GM19463 (cell line): ENCODE measurements at regions not wholly inside any gene's neighbourhood (a gene's known extent, or its start where the extent isn't known, plus 50 kb on each side); places are given as distances from the start of the nearest gene placed in this dataset.
"Not testable (repeated sequence)": the region's sequence is repeated elsewhere in the genome, so short reads cannot be mapped to it uniquely, and the experiment has no call there.

Source experiments
- ATAC-seq: cut with Tn5 transposase; IDR thresholded peaks from one replicate; pipeline ENCODE4 v1.9.1; 2021; ENCODE audit warnings: mild to moderate bottlenecking, moderate library complexity; ENCODE audit not compliant: unreplicated experiment

DNA sequence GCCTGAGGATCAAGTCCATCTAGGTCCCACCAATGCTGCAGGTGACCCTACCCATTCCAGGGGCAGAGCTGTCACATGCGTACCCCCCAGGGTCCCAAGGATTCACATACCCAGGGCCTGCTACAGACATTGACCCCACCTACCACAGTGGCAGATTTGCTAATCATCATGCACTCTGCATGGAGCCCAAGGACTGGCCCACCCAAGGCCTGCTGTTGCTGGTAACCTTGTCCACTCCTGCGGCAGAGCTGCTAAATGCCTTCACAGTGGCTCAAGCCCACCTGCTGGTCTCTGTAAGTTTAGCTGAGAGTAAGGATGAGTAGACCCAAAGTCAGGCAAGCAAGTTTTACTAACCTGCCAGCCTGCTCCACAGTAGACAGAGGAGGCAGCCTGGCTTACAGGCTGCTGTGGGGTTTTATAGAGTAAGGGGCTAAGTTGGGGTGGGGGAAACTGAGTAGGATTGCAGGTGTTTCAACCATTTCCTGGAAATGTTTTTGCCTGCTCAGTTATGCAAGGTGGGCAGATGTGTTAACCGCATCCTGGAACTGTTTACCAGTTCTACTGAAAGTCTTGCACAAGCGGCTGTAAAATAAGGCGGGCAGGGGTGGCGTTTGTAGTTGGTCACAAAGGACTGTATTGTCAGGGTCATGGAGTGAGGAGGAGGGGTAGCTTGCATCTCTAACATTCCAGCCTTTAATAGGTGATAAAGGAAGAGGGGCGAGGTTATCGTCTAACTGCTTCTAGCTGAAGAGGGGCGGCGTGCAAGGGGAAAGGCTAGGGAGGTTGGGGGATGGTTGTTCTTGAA is 2163.5 kb upstream of the WWC1 start:
- ATAC-seq: no peak

DNA sequence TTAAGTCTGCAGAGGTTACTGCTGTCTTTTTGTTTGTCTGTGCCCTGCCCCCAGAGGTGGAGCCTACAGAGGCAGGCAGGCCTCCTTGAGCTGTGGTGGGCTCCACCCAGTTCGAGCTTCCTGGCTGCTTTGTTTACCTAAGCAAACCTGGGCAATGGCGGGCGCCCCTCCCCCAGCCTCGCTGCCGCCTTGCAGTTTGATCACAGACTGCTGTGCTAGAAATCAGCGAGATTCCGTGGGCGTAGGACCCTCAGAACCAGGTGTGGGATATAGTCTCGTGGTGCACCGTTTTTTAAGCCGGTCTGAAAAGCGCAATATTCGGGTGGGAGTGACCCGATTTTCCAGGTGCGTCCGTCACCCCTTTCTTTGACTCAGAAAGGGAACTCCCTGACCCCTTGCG is 2146.3 kb upstream of the WWC1 start:
- not testable (repeated sequence) for ATAC-seq

GRCh38 chr5:166163996-166164610 is 2127.3 kb upstream of the WWC1 start:
- ATAC-seq: no peak

- ATAC-seq: no peak
Measured at GRCh38 chr5:166165596-166165995, 2125.8 kb upstream of the WWC1 start.

DNA sequence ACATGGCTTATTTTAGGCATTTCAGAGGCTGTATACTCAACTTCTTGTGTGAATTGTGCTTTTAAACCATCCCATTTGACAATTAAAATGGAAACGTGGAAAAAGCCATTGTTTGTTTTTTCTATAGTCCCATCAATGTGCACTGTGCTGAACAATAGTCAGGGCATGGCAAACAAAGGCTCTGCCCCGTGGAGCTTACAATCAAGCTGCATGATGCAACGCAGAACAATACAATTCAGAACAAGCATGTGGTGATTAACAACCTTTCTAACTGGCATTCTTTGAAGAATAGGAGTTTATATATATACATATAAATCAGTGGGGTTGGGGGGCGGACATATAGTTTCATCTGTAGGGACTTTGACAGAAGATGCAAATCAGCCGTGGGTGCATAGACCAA is 2125.4 kb upstream of the WWC1 start:
- ATAC-seq: no peak

DNA sequence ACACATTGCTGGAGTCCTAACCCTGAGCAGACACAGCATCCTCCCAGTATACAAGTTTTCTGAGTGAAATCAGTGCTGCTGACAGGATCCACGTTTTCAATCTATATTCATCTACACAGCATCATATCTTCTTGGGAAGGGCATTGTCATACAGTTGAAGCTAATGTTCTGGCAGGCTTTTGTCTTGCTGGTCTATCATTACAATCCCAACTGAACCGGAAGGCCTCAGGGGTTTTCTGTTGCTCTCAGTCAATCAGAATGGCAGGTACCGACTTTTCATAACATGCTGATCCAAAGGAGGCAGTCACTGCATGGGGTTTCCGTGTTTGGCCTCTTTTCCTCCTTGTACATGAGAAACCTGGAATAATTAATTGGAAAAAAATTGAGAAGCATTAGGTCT is 2118.8 kb upstream of the WWC1 start:
- no peak for ATAC-seq

DNA sequence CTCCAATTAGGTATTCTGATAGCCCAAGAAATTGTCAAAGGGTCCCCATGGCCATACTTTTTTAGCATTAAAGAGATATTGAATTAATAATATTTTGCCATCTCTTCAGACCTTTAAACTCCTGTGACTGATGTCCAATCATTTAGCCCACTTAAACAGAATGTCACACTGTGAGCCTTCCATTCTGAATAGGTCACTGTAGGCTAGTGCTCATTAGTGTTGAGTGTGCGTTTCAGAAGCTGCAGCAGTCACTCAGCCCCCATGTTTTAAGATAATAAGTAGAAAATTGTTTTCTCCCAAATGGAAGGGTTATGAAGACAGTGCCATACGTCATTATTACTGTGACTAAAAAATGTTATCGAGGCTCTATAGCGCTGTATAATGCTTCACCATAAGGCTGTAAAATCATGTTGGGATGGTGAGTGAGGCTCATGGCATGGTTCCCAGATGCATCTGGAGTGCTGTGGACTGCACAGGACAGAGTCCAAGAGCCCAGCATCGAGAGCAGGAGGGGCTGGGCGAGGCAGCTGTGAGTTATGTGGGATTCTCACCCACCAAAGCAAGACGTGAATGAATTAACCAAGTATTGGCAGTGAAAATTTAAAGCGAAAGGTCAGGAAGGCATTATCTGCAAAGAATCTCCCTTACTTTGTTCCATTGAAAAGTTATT is 2112.9 kb upstream of the WWC1 start:
- no peak for ATAC-seq

GRCh38 chr5:166185185-166185584 is 2106.3 kb upstream of the WWC1 start:
- no peak for ATAC-seq

GRCh38 chr5:166188501-166189325 is 2102.7 kb upstream of the WWC1 start:
- ATAC-seq: no peak

- ATAC-seq: no peak
Measured at GRCh38 chr5:166192696-166193095, 2098.7 kb upstream of the WWC1 start.

GRCh38 chr5:166195981-166196380 is 2095.5 kb upstream of the WWC1 start:
- ATAC-seq: no peak

DNA sequence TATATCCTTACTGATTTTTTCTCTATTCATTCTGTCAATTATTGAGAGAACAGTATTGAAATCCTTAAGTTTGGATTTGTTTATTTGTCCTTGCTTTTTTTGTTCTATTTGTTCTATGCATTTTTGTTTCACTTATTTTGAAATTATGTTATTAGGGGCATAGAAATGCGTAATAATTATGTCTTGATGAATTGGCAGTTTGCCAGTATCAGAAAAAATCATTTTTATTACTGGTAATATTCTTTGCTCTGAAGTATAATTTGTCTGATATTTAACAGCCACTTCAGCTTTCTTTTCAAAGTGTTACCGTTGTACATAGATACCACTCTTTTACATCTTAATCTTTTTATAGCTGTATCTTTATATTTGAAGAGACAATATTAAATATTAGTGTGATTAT is 2090.9 kb upstream of the WWC1 start:
- no peak for ATAC-seq

DNA sequence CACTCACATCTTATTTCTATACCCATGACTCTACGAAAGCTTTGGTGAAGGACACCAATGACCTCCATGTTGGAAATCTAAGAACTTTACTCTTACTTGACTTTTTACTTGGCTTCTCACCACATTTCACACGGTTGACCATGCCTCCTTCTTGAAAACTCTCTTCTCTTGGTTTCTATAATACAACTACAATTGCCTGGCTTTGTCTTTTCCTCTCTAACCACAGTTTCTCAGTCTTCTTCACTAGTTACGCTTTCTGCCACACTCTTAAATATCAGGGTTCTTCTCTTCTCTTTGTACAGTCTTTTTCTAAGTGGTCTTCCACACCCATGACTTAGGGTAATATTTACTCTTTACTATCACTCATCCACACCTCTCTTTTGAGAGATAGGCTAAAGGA is 2079.8 kb upstream of the WWC1 start:
- ATAC-seq: no peak

DNA sequence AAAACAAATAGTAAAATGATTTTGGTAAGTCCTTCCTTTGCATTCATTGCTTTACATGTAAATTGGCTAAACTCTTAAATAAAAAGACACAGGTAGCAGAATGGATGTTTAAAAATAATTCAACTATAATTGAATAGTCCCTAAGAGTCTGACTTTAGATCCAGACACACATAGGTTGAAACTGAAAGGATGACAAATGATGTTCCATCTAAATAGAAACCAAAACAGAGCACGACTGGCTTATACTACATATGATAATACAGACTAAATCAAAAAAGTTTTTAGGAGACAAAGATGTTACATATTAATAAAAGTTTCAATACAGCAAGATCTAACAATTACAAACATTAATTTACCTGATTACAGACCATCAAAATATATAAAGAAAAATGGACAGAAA is 2055.1 kb upstream of the WWC1 start:
- ATAC-seq: no peak

DNA sequence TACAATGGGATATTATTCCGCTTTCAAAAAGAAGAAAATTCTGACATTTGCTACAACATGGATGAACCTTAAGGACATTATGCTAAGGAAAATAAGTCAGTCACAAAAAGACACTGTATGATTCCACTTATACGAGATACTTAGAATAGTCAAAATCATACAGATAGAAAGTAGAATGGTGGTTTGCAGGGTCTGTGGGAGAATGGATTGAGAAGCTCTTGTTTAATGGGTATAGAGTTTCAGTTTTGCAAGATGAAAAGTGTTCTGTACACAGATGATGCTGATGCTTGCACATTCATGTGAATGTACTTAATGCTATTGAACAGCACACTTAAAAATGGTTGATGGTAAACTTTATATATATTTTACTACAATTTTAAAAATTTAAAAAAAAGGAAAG is 2050.7 kb upstream of the WWC1 start:
- ATAC-seq: no peak

DNA sequence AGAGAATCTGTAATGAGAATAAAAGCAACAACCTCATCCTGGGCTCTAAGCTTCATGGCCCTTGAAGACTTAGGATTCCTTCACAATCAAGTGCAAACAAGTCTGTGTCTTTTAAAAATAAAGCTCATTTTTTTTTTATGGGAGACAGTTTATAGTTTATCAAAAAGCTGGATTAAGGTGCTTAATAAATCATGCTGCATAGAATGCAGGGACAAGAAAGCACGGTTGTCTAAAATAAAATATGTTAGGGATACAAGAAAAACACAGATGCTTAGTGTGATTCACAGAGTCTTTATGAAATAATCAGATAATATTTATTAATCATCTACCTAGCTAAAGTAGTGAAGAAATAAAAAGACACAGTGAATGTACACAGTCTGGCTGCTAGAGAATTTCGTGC is 2045.9 kb upstream of the WWC1 start:
- no peak for ATAC-seq

GRCh38 chr5:166251786-166252185 is 2039.7 kb upstream of the WWC1 start:
- no peak for ATAC-seq

DNA sequence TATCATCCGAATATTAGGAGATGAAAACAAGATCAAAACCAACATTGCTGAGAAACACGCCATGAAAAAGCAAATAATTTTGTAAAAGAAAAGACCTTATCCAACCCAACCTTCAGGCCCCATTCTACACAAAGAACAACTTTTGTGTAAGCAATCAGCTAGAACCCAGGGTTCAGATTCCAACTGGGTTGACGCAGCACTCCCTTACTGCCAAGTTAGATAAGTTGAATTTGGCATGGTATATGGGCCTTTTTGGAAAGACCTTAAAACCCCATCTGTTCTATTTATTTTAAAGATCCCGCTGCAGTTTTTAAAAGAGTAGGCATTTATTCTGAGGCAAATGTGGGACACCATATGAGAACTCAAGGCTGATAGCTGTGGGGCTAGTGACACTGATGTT is 2033.8 kb upstream of the WWC1 start:
- ATAC-seq: no peak

DNA sequence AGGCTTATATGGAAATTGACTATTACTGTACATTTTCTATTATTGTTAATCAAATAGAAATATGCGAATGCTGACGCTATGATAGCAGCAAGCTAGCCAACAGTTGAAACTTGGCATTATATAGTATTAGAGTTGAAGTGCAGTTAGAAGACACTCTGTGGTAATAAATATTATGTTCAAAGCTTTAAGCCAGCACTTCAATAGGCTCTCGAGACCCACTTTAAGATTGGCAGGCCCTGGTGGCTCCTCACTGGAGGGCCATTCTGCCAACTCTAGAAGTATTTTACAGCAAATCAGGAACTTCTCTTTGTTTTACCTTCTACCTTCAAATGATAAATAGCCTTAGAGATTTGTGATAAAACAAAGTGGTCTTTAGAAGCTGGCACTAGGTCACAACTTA is 2029.0 kb upstream of the WWC1 start:
- no peak for ATAC-seq

GRCh38 chr5:166267907-166268306 is 2023.5 kb upstream of the WWC1 start:
- no peak for ATAC-seq

GRCh38 chr5:166270712-166271111 is 2020.7 kb upstream of the WWC1 start:
- ATAC-seq: no peak
